ENCODE measurements at regions not wholly inside any gene's neighbourhood (a gene's known extent, or its start where the extent isn't known, plus 50 kb on each side); places are given as distances from the start of the nearest gene placed in this dataset.

DNA sequence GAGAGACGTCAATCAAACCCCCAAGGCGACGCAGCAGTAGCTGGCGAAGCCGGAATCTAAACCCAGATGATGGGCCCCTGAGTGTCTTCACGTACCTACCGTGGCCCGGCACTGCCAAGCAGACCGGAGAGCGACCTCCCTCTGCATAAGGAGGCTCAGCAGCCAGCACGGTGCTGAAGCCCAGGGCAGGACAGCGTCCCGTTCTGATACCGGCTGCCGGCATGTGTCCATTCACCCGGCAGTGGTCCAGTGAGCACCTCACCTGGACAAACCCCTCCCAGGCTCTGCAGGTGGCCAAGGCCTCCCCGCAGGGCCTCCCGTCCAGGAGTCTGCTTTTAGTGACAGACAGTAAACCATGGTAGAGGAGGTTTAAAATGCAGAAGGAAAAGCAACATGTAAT lies 142.0 kb downstream of the BRD1 start:
- TF ChIP-seq JUNB (IDR thresholded peaks at IDR 0.05; ENCODE audit: unreplicated experiment) = no peak
- no peak for TF ChIP-seq CREB1 (CRISPR knock-in tag; IDR thresholded peaks at IDR 0.05; ENCODE audit: low read depth)
- H3K27ac ChIP-seq (ENCODE audit: low read depth) = no peak overlapping the region
- no peaks in the 10 kb centered on the region for H4K20me1 ChIP-seq (replicated peaks; ENCODE audit: insufficient read depth)
- no peak overlapping the region for H3K4me2 ChIP-seq
- no peaks in the 10 kb centered on the region for H3K4me1 ChIP-seq (ENCODE audit: insufficient read depth)
- no peak overlapping the region for H2AFZ ChIP-seq
- H3K9me2 ChIP-seq (ENCODE audit: insufficient read depth) = no peaks in the 10 kb centered on the region
- H3K36me3 ChIP-seq (ENCODE audit: insufficient read depth) = 0 out of 2 replicates have a peak, but pooled peaks cover 4% of the 10 kb centered on the region
- ATAC-seq (no peak), DNase-seq (ENCODE audit: low spot score) (no peak)
- Mint-ChIP-seq H3K36me3 (ENCODE audit: low read depth) (peaks cover 5% of the 10 kb centered on the region; the same call in 2 of the 3 replicates), H3K27ac (no peak overlapping the region), H3K4me1 (no peaks in the 10 kb centered on the region), H3K4me3 (no peak overlapping the region), H3K27me3 (ENCODE audit: insufficient read depth, low read depth, poor library complexity) (peaks cover 3% of the 10 kb centered on the region), H3K9me3 (peaks cover 4% of the 10 kb centered on the region; the same call in 2 of the 3 replicates)
- no peaks in the 10 kb centered on the region for H3K27me3 ChIP-seq (ENCODE audit: insufficient read depth)
- H3F3A ChIP-seq (replicated peaks; ENCODE audit: low read depth) = no peaks in the 10 kb centered on the region
- no peak overlapping the region for H3K4me3 ChIP-seq
- H3K79me2 ChIP-seq (replicated peaks; ENCODE audit: insufficient read depth) = no peaks in the 10 kb centered on the region

DNA sequence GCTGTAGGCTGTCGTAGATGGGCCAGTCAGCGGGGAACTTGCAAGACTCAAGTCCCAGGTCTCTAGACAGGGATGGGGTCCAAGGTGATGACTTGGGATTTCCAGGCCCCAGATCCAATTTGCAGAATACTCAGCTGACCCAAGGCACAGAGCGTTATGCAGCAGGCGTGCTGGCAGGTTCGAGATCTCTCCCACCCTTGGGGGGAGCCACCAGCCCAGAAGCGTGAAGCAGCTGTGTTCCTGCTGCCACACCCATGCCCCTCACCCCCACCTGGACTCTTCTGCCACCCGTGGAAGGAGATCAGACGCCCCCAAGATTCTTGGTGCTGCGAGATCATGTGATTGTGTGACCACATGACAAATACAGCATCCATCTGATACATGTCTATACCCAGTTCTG lies 142.6 kb downstream of the BRD1 start:
- H3K36me3 ChIP-seq (ENCODE audit: insufficient read depth) = 0 out of 2 replicates have a peak, but pooled peaks cover 4% of the 10 kb centered on the region
- no peaks in the 10 kb centered on the region for H3K79me2 ChIP-seq (replicated peaks; ENCODE audit: insufficient read depth)
- H3K27me3 ChIP-seq (ENCODE audit: insufficient read depth) = no peaks in the 10 kb centered on the region
- no peaks in the 10 kb centered on the region for H3K9me3 Mint-ChIP-seq
- no peak overlapping the region for H3K27ac Mint-ChIP-seq
- H3K27ac ChIP-seq (ENCODE audit: low read depth) = no peak overlapping the region
- no peaks in the 10 kb centered on the region for H3K36me3 Mint-ChIP-seq (ENCODE audit: low read depth)
- no peak overlapping the region for H2AFZ ChIP-seq
- H3K4me2 ChIP-seq = no peak overlapping the region
- no peaks in the 10 kb centered on the region for H3K4me1 Mint-ChIP-seq
- TF ChIP-seq JUNB (IDR thresholded peaks at IDR 0.05; ENCODE audit: unreplicated experiment) (no peak), NANOG (IDR thresholded peaks at IDR 0.05; ENCODE audit: borderline replicate concordance) (no peak), EZH2 (IDR thresholded peaks at IDR 0.05; ENCODE audit: low read depth, unreplicated experiment) (no peak), ZNF331 (CRISPR knock-in tag; IDR thresholded peaks at IDR 0.05; ENCODE audit: low read depth) (no peak), STAT1 (IDR thresholded peaks at IDR 0.05; ENCODE audit: unreplicated experiment) (no peak), CREB1 (CRISPR knock-in tag; IDR thresholded peaks at IDR 0.05; ENCODE audit: low read depth) (no peak), POLR2AphosphoS5 (IDR thresholded peaks at IDR 0.05; ENCODE audit: low read depth) (no peak), EZH2phosphoT487 (IDR thresholded peaks at IDR 0.05; ENCODE audit: unreplicated experiment) (no peak), ZNF114 (CRISPR knock-in tag; IDR thresholded peaks at IDR 0.05) (no peak)
- TF ChIP-seq, protein P1, sequence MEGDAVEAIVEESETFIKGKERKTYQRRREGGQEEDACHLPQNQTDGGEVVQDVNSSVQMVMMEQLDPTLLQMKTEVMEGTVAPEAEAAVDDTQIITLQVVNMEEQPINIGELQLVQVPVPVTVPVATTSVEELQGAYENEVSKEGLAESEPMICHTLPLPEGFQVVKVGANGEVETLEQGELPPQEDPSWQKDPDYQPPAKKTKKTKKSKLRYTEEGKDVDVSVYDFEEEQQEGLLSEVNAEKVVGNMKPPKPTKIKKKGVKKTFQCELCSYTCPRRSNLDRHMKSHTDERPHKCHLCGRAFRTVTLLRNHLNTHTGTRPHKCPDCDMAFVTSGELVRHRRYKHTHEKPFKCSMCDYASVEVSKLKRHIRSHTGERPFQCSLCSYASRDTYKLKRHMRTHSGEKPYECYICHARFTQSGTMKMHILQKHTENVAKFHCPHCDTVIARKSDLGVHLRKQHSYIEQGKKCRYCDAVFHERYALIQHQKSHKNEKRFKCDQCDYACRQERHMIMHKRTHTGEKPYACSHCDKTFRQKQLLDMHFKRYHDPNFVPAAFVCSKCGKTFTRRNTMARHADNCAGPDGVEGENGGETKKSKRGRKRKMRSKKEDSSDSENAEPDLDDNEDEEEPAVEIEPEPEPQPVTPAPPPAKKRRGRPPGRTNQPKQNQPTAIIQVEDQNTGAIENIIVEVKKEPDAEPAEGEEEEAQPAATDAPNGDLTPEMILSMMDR (conservative IDR thresholded peaks at IDR 0.05; ENCODE audit: low read depth in 2 of 2) = no peak
- TF ChIP-seq, protein P2, sequence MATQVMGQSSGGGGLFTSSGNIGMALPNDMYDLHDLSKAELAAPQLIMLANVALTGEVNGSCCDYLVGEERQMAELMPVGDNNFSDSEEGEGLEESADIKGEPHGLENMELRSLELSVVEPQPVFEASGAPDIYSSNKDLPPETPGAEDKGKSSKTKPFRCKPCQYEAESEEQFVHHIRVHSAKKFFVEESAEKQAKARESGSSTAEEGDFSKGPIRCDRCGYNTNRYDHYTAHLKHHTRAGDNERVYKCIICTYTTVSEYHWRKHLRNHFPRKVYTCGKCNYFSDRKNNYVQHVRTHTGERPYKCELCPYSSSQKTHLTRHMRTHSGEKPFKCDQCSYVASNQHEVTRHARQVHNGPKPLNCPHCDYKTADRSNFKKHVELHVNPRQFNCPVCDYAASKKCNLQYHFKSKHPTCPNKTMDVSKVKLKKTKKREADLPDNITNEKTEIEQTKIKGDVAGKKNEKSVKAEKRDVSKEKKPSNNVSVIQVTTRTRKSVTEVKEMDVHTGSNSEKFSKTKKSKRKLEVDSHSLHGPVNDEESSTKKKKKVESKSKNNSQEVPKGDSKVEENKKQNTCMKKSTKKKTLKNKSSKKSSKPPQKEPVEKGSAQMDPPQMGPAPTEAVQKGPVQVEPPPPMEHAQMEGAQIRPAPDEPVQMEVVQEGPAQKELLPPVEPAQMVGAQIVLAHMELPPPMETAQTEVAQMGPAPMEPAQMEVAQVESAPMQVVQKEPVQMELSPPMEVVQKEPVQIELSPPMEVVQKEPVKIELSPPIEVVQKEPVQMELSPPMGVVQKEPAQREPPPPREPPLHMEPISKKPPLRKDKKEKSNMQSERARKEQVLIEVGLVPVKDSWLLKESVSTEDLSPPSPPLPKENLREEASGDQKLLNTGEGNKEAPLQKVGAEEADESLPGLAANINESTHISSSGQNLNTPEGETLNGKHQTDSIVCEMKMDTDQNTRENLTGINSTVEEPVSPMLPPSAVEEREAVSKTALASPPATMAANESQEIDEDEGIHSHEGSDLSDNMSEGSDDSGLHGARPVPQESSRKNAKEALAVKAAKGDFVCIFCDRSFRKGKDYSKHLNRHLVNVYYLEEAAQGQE (IDR thresholded peaks at IDR 0.05; ENCODE audit: unreplicated experiment) = no peak
- TF ChIP-seq, protein P3, sequence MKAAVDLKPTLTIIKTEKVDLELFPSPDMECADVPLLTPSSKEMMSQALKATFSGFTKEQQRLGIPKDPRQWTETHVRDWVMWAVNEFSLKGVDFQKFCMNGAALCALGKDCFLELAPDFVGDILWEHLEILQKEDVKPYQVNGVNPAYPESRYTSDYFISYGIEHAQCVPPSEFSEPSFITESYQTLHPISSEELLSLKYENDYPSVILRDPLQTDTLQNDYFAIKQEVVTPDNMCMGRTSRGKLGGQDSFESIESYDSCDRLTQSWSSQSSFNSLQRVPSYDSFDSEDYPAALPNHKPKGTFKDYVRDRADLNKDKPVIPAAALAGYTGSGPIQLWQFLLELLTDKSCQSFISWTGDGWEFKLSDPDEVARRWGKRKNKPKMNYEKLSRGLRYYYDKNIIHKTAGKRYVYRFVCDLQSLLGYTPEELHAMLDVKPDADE (IDR thresholded peaks at IDR 0.05) = no peak
- H3K27me3 Mint-ChIP-seq (ENCODE audit: insufficient read depth, low read depth, poor library complexity) = peaks cover 3% of the 10 kb centered on the region
- no peaks in the 10 kb centered on the region for H3F3A ChIP-seq (replicated peaks; ENCODE audit: low read depth)
- DNase-seq (ENCODE audit: low spot score) (no peak), ATAC-seq (no peak)
- H3K4me3 Mint-ChIP-seq = no peak overlapping the region
- no peaks in the 10 kb centered on the region for H3K4me1 ChIP-seq (ENCODE audit: insufficient read depth)
- H3K9me2 ChIP-seq (ENCODE audit: insufficient read depth) = no peaks in the 10 kb centered on the region
- no peaks in the 10 kb centered on the region for H4K20me1 ChIP-seq (replicated peaks; ENCODE audit: insufficient read depth)
- H3K4me3 ChIP-seq = no peak overlapping the region

All from GM23338 (cell line).